ENCODE measurements at regions not wholly inside any gene's neighbourhood (a gene's known extent, or its start where the extent isn't known, plus 50 kb on each side); places are given as distances from the start of the nearest gene placed in this dataset.

DNA sequence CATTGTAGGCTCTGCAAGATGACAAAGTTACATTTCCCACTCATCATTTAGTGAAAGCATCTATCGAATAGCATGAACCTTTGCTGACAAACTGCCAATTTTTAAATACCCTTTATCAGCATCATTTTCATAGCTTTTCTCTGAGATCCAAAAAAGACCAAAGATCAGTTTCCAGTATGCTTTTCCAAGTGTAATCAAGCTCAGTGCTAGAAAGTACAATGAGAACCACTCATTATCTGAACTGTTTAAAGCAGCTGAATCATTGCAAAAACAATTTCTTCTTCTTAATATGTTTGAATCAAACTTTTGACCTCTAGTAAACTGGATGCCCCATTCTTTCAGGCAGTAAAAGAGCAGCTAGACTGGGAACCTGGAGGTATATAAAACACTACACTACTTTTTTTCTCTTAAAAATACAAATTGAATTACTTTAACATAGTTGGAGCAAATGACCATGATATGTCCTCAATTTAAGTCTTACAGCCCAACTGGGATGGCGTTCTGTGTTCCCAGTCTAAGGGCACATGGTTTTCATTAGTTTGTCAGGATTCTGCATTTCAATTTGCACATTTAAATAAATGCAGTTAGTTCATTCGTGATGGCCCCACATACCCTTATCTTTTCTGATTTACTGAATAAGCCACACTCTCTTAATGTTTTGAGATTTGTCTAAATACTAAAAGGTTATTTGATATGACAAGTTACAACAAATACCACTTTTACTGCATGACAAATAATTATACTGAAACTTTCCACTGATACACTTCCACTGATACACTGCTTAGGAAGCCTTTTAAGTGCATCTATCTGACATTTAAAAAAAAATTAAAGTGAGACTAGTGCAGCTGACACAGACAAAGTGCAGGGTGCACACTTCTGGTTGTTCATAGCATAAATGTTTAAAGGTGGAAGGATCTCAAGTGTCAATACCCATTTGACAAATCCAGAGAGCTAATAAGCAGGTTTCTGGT, 146.0 kb upstream of the FRMD4B start:
- CTCF ChIA-PET = no interaction called here
- H3K4me3 Mint-ChIP-seq = no peak overlapping the region

DNA sequence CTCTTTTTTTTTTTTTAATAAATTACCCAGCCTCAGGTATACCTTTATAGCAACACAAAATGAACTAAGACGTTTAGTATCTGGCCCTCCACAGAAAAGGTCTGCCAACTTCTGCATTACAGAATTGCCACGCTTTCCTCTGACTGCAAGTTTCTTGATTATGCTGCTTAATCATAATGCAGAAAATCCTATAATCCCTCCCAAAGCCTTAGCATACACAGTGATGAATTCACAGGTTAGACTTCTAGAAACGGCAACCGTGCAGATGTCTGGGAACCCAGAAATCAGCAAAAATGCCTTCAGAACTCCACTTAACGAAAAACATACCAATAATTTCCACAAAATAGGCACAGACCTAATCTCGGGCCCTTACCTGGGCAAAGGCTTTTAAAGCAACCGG, 144.7 kb upstream of the FRMD4B start:
- H3K36me3 Mint-ChIP-seq (ENCODE audit: low read depth) = no peaks in the 10 kb centered on the region
- ChIA-PET POLR2A (no interaction called here), CTCF (no interaction called here)
- H3K9me3 Mint-ChIP-seq = no peaks in the 10 kb centered on the region
- no peak overlapping the region for H3K4me3 Mint-ChIP-seq
- H3K27ac Mint-ChIP-seq = no peak overlapping the region
- no peak for DNase-seq
- H3K4me1 Mint-ChIP-seq = no peaks in the 10 kb centered on the region
- peaks cover 12% of the 10 kb centered on the region for H3K27me3 Mint-ChIP-seq

More for the DNA sequence above, 146.0 kb upstream of the FRMD4B start:
- POLR2A ChIA-PET = no interaction called here
- Mint-ChIP-seq H3K36me3 (ENCODE audit: low read depth) (no peaks in the 10 kb centered on the region), H3K27me3 (peaks cover 12% of the 10 kb centered on the region), H3K4me1 (no peaks in the 10 kb centered on the region), H3K27ac (no peak overlapping the region), H3K9me3 (no peaks in the 10 kb centered on the region)
- no peak for DNase-seq

DNA sequence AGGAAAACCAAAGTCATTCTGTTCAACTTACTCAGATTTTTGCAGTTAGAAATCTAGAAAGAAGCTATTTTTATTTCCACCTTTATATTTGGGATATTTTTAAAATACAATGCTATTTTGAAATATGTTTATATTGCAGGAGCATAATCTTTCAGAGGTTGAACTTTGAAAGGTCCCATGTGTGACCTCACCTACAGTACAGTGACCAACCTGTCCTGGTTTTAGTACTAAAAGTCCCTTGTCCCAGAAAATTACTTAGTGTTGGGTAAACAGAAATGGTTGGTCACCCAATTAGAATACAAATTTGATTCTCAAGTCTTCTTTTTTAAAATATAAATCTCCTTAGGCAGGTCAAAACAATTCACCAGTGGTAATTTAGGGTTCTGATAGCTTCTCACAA, 141.6 kb upstream of the FRMD4B start:
- ChIA-PET CTCF (no interaction called here), POLR2A (no interaction called here)
- peaks cover 4% of the 10 kb centered on the region for H3K27me3 Mint-ChIP-seq
- no peak overlapping the region for H3K4me3 Mint-ChIP-seq
- H3K9me3 Mint-ChIP-seq = no peaks in the 10 kb centered on the region
- no peak overlapping the region for H3K27ac Mint-ChIP-seq
- no peak for DNase-seq
- no peaks in the 10 kb centered on the region for H3K36me3 Mint-ChIP-seq (ENCODE audit: low read depth)
- no peaks in the 10 kb centered on the region for H3K4me1 Mint-ChIP-seq

DNA sequence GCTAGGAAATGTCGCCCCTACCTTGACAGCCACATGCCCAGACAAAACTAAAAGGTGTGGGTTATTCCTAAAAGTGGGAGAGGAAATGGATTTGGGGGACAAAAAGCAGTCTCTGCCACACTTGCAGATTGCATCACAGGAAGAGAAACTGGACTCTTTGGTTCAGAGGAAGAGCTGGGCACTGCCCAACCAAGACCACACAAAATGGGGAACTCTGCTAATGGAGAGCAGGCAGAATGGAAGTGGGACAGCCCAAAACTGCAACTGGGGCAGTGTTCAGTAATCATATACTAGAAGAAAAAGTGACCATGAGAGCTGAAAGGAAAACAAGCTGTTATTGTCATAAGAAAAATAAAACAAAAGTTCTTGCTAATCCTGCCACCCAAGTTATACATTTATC, 138.9 kb upstream of the FRMD4B start:
- ChIA-PET POLR2A (no interaction called here), CTCF (no interaction called here)
- no peaks in the 10 kb centered on the region for H3K9me3 Mint-ChIP-seq
- no peak overlapping the region for H3K4me3 Mint-ChIP-seq
- no peaks in the 10 kb centered on the region for H3K36me3 Mint-ChIP-seq (ENCODE audit: low read depth)
- DNase-seq = no peak
- H3K27me3 Mint-ChIP-seq = peaks cover 1% of the 10 kb centered on the region
- H3K4me1 Mint-ChIP-seq = no peaks in the 10 kb centered on the region
- no peak overlapping the region for H3K27ac Mint-ChIP-seq

DNA sequence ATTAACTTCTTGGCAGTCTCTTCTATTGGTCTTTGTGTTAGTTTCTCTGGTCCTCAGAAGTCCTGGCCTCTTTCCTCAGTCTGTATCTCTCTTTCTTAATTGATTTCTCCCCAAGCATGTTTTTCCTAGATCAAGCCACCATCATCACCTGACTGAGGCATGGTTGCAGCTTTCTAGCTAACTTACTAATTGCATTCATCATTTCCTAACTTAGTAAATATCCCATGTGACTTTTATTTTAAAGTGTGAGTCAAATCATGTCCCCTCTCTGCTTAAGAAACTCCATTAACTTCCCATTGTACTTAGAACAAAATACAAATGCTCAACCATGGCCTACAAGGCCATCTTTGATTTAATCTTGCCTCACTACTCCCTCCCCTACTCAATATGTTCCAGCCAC, 135.4 kb upstream of the FRMD4B start:
- H3K9me3 Mint-ChIP-seq = no peaks in the 10 kb centered on the region
- no peaks in the 10 kb centered on the region for H3K36me3 Mint-ChIP-seq (ENCODE audit: low read depth)
- ChIA-PET POLR2A (no interaction called here), CTCF (no interaction called here)
- no peaks in the 10 kb centered on the region for H3K4me1 Mint-ChIP-seq
- H3K27me3 Mint-ChIP-seq = peaks cover 1% of the 10 kb centered on the region
- no peak for DNase-seq
- no peak overlapping the region for H3K27ac Mint-ChIP-seq
- H3K4me3 Mint-ChIP-seq = no peak overlapping the region

DNA sequence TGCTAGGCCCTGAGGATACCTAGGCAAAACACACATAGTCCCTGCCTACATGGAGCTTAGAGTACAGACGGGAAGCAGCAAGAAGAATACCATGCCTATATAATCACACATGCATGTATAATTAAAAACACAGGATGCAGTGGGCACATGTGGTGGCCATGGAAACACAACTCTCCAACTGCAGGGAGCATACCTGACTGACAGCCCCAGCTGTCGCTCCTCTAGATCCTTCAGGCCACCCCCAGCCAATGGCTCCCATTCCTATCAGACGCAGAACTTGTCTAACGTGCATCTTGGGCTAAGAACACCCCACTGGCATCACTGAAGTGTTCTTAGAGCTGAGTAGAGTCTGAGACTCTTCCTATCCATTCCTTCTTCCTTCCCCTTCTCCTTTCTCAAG, 125.5 kb upstream of the FRMD4B start:
- ChIA-PET POLR2A (no interaction called here), CTCF (no interaction called here)
- DNase-seq = no peak
- Mint-ChIP-seq H3K27ac (no peak overlapping the region), H3K4me1 (no peaks in the 10 kb centered on the region), H3K27me3 (peaks cover 7% of the 10 kb centered on the region), H3K9me3 (no peaks in the 10 kb centered on the region), H3K4me3 (no peak overlapping the region), H3K36me3 (ENCODE audit: low read depth) (no peaks in the 10 kb centered on the region)

DNA sequence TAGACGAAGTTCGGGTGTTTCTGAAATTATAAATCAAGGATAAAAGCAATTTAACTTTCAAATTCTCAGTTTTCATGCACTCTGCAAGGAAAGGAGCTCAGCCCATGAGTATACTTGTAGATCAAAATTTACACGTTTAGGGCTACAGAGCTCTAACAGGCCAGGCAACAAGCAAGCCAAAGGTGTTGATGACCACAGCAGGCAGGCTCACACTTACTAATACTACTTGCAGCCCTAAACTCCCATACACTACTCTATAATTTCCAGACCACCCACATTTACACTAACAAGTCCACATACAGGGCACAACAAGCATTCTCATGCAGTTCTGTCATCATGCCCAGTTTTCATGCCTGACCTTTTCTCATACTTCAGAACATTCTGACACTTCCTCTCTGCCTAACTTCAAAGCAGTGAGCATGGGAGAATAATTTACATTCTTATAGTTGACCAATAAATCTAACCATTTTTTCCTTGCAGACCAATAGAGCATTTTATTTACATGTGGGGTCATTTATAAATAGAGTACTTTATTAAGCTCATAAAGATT, 124.7 kb upstream of the FRMD4B start:
- no peak overlapping the region for H3K27ac Mint-ChIP-seq

DNA sequence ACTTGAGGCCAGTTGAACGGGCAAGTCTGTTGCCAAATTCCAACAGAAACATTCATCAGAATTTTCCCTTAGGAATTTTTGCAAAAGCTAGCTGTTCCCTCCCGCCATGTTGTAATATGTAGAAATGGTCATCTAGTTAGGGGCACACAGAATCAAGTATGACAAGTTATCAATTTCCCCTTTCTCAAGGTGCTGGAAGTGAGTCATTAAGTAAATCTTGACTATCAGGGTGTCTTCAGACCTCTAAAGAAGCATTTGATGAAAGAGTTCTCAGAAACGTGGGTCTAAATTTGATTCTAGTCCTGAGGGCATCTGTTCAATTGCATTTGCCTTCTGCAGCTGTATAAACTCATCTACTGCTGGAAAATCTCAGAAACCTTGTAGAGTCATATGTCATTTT, 123.4 kb upstream of the FRMD4B start:
- peaks cover 7% of the 10 kb centered on the region for H3K27me3 Mint-ChIP-seq
- no peak overlapping the region for H3K27ac Mint-ChIP-seq

More for the DNA sequence above, 124.7 kb upstream of the FRMD4B start:
- Mint-ChIP-seq H3K9me3 (no peaks in the 10 kb centered on the region), H3K36me3 (ENCODE audit: low read depth) (no peaks in the 10 kb centered on the region), H3K4me3 (no peak overlapping the region), H3K27me3 (peaks cover 7% of the 10 kb centered on the region), H3K4me1 (no peaks in the 10 kb centered on the region)
- CTCF ChIA-PET = no interaction called here
- DNase-seq = no peak
- POLR2A ChIA-PET = no interaction called here

DNA sequence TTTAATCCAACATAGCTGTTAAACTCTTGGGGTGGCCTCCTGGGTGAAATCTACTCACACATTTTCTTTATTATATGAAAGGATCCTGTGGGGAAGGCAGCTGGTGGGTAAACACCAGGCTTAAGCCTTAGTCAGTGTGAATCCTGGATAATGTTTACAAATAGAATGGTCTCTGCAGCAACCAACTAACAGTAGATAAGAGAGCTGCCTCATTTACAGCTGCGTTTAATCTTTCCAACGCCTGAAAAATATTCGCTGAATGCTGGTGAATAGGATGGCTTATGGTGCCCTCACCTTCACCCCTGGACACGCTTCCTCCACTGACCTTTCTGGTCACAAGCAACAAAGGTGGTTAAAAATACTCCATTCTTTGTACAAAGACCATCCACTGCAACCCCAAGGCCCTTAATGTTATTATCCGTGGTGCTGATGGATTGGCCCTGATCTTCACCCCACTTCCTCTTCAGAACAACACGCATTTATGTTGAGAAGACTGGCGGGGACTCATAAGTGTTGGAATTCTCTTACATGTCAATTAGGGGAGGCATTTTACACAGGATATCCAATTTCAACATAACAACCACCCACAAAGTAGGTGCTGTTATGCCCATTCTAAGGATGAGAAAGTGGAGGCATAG, 120.0 kb upstream of the FRMD4B start:
- no peaks in the 10 kb centered on the region for H3K27me3 Mint-ChIP-seq
- DNase-seq = no peak
- H3K27ac Mint-ChIP-seq = no peak overlapping the region
- H3K9me3 Mint-ChIP-seq = no peaks in the 10 kb centered on the region
- CTCF ChIA-PET = no interaction called here
- no peaks in the 10 kb centered on the region for H3K4me1 Mint-ChIP-seq
- H3K4me3 Mint-ChIP-seq = no peak overlapping the region
- no peaks in the 10 kb centered on the region for H3K36me3 Mint-ChIP-seq (ENCODE audit: low read depth)
- POLR2A ChIA-PET = no interaction called here

More for the DNA sequence above, 123.4 kb upstream of the FRMD4B start:
- no peak overlapping the region for H3K4me3 Mint-ChIP-seq
- H3K9me3 Mint-ChIP-seq = no peaks in the 10 kb centered on the region
- ChIA-PET POLR2A (no interaction called here), CTCF (no interaction called here)
- H3K36me3 Mint-ChIP-seq (ENCODE audit: low read depth) = no peaks in the 10 kb centered on the region
- no peaks in the 10 kb centered on the region for H3K4me1 Mint-ChIP-seq
- DNase-seq = no peak

DNA sequence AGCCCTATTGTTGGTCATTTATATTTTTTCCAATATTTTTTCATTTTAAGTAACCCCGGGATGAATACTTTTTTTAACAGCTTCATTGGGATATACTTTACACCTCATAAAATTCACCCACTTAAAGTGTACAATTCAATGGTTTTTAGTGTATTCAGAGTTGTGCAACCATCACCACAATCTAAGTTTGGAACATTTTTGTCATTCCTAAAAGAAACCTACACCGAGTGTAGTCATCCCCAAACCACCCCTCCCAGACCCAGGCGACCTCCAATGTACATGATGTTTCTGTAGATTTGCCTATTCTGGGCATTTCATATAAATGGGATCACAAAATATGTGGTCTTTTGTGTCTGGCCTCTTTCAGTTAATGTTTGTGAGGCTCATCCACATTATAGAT, 118.3 kb upstream of the FRMD4B start:
- H3K9me3 Mint-ChIP-seq = no peaks in the 10 kb centered on the region
- no peaks in the 10 kb centered on the region for H3K27me3 Mint-ChIP-seq
- no peak for DNase-seq
- ChIA-PET POLR2A (no interaction called here), CTCF (no interaction called here)
- H3K27ac Mint-ChIP-seq = no peak overlapping the region
- H3K4me1 Mint-ChIP-seq = no peaks in the 10 kb centered on the region
- no peak overlapping the region for H3K4me3 Mint-ChIP-seq
- H3K36me3 Mint-ChIP-seq (ENCODE audit: low read depth) = no peaks in the 10 kb centered on the region

DNA sequence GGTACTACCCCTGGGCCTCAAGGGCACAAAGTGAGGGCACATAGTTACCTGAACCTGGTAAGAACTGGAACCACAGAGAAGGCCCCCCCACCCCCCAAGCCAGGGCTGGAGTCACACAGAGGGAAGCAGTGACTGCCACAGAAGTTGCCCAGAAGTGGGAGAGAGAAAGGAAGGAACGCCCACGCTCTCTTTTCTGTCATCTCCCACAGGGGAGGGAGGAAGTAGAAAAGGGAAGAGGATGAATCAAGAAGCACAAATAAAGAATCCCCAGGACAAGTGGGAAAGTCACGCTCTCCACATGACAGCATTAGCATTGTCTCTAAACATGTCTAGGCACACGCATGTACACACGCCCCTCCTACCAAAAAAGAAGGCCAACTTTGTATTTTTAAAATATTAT, 114.7 kb upstream of the FRMD4B start:
- no peak for DNase-seq
- no peak overlapping the region for H3K4me3 Mint-ChIP-seq
- POLR2A ChIA-PET = no interaction called here
- no peaks in the 10 kb centered on the region for H3K36me3 Mint-ChIP-seq (ENCODE audit: low read depth)
- CTCF ChIA-PET = no interaction called here
- H3K27me3 Mint-ChIP-seq = no peaks in the 10 kb centered on the region
- no peak overlapping the region for H3K27ac Mint-ChIP-seq
- H3K4me1 Mint-ChIP-seq = no peaks in the 10 kb centered on the region
- no peaks in the 10 kb centered on the region for H3K9me3 Mint-ChIP-seq

DNA sequence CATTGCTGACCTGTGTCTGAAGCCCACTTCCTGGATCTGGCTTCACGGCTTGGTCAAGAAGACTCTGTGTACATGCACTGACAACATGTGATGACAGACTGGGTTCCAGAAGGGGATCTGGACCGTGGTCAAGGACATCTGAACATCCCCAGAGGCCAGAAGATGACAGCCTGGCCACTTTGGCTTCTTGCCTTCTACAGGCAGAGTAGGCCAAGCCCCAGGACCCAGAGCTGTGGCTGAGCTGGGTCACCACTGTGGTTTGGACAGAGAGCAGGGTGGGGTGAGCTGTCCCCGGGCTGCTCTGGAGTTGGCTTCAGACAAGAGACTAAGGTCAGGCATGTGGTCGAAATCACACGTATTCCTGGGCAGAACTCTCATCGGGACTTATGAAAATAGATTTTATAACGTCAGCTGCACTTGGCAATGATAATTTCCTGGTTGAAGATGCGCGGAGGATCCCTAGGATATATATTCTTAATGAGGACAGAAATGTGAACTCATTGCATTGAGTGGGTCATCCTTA, 114.1 kb upstream of the FRMD4B start:
- no peak for DNase-seq
- ChIA-PET CTCF (no interaction called here), POLR2A (no interaction called here)
- Mint-ChIP-seq H3K27ac (no peak overlapping the region), H3K36me3 (ENCODE audit: low read depth) (no peaks in the 10 kb centered on the region), H3K9me3 (no peaks in the 10 kb centered on the region), H3K4me3 (no peak overlapping the region), H3K27me3 (no peaks in the 10 kb centered on the region), H3K4me1 (no peaks in the 10 kb centered on the region)

DNA sequence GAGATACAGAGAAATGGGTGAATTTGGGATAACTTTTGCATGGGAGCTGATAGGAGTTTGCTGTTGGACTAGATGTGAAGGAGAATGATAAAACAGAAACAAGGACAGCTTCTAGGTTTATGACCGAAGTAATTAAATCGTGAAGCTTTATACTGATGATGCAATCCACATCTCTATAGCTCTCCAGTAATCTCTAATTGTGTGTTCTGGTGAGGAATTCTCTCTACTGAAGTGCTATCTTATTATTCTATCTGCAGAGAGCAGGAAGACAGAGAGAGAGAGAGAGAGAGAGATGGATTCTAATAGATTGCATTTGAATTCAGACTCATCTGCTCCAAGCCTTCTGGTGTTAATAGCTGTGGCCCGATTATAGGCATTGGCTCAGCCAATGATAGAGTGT, 113.5 kb upstream of the FRMD4B start:
- no peak overlapping the region for H3K27ac Mint-ChIP-seq
- no peaks in the 10 kb centered on the region for H3K9me3 Mint-ChIP-seq
- no peak for DNase-seq
- H3K4me1 Mint-ChIP-seq = no peaks in the 10 kb centered on the region
- H3K36me3 Mint-ChIP-seq (ENCODE audit: low read depth) = no peaks in the 10 kb centered on the region
- CTCF ChIA-PET = no interaction called here
- H3K4me3 Mint-ChIP-seq = no peak overlapping the region
- POLR2A ChIA-PET = no interaction called here
- no peaks in the 10 kb centered on the region for H3K27me3 Mint-ChIP-seq

DNA sequence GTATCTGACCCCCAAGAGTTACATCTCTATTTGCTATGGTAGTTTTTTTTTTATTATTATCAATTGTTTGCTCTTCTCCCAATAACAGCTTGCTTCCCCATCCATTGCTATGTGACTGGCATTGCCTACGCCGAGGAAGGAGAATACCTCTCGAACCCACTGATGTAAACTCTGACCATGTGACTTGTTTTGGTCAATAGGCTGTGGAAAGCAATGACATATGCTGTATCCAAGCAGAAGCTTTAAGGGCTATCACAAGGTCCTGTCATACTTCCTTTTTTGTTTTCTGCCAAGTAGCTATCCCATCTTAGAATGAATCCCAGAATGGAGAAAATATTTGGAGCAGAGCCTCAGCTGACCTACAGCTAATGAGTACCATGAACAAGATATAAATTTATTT, 111.0 kb upstream of the FRMD4B start:
- ChIA-PET POLR2A (no interaction called here), CTCF (no interaction called here)
- no peaks in the 10 kb centered on the region for H3K4me1 Mint-ChIP-seq
- no peak overlapping the region for H3K27ac Mint-ChIP-seq
- no peaks in the 10 kb centered on the region for H3K27me3 Mint-ChIP-seq
- no peaks in the 10 kb centered on the region for H3K9me3 Mint-ChIP-seq
- no peak for DNase-seq
- no peaks in the 10 kb centered on the region for H3K36me3 Mint-ChIP-seq (ENCODE audit: low read depth)
- H3K4me3 Mint-ChIP-seq = no peak overlapping the region
